ENCODE measurements at regions not wholly inside any gene's neighbourhood (a gene's known extent, or its start where the extent isn't known, plus 50 kb on each side); places are given as distances from the start of the nearest gene placed in this dataset.

- ChIA-PET CTCF (interaction anchor here (4.2 kb wide), 1 partner anchor 69 kb away, joined by 42 read pairs; no protein-coding TSS in a partner anchor), POLR2A (no interaction called here)
- dilution Hi-C loops (cut with MboI; ENCODE audit: extremely low pct_ligation_motif_present, low sequenced_read_pairs) (no loop called here), intact Hi-C loops (cut with micrococcal nuclease) (no loop called here)
- H4K20me1 ChIP-seq (replicated peaks; ENCODE audit: control insufficient read depth, extremely low read depth, insufficient read depth, low read length) = no peaks in the 10 kb centered on the region
- H3K36me3 ChIP-seq (ENCODE audit: control insufficient read depth in 2 of 2, extremely low read depth in 1 of 2, insufficient read depth in 2 of 2, low read length in 2 of 2) = no peaks in the 10 kb centered on the region
- FAIRE-seq (no peak), DNase-seq (ENCODE audit: low read depth, low spot score) (no peak)
- H3K27me3 ChIP-seq (ENCODE audit: control insufficient read depth in 2 of 2, insufficient read depth in 2 of 2, low read length in 2 of 2) = no peaks in the 10 kb centered on the region
- H2AFZ ChIP-seq (ENCODE audit: low read depth, low read length) = no peak overlapping the region
- H3K9me1 ChIP-seq (replicated peaks; ENCODE audit: control insufficient read depth, extremely low read depth, insufficient read depth, low read length) = no peaks in the 10 kb centered on the region
- H3K9me3 ChIP-seq (replicated peaks; ENCODE audit: control insufficient read depth, insufficient read depth, low read length) = no peaks in the 10 kb centered on the region
- TF ChIP-seq JUN (IDR thresholded peaks at IDR 0.05; ENCODE audit: borderline replicate concordance, insufficient read depth, insufficient read length, low read depth) = no peak
- no peak for TF ChIP-seq EZH2 (IDR thresholded peaks at IDR 0.05; ENCODE audit: borderline replicate concordance, low read depth, low read length, severe bottlenecking)
- TF ChIP-seq POLR2A (IDR thresholded peaks at IDR 0.05; ENCODE audit: low read depth, low read length) = no peak
- TF ChIP-seq CTCF (IDR thresholded peaks at IDR 0.05; ENCODE audit: extremely low read depth in 1 of 2, insufficient read depth in 1 of 2, low read depth in 1 of 2, low read length in 2 of 2) = no peak
- no peak for TF ChIP-seq MAX (IDR thresholded peaks at IDR 0.05; ENCODE audit: insufficient read depth, insufficient read length)
- no peak for TF ChIP-seq FOS (IDR thresholded peaks at IDR 0.05; ENCODE audit: borderline replicate concordance, insufficient read depth, low read length)
- TF ChIP-seq MYC (IDR thresholded peaks at IDR 0.05; ENCODE audit: low read depth, low read length) = no peak
- no peak for TF ChIP-seq GATA2 (IDR thresholded peaks at IDR 0.05; ENCODE audit: insufficient read depth, insufficient read length, low read depth, low read length)
- TF ChIP-seq POLR2AphosphoS5 (IDR thresholded peaks at IDR 0.05; ENCODE audit: insufficient read depth, low read depth, low read length) = no peak
- H3K79me2 ChIP-seq (ENCODE audit: control insufficient read depth, insufficient read depth, low read length) = no peaks in the 10 kb centered on the region
- no peak overlapping the region for H3K4me3 ChIP-seq (replicated peaks in 1 of 3; ENCODE audit: insufficient read depth in 1 of 3, low read depth in 1 of 3, low read length in 3 of 3)
- no TSS peak for BruUV-seq (replicated peaks)
- H3K9ac ChIP-seq (replicated peaks; ENCODE audit: extremely low read depth, insufficient read depth, low read length) = no peak overlapping the region
- H3K4me1 ChIP-seq (ENCODE audit: control insufficient read depth, extremely low read depth, insufficient read depth, low read length) = peaks cover 41% of the 10 kb centered on the region
- H3K27ac ChIP-seq (ENCODE audit: insufficient read depth, low read depth, low read length) = no peak overlapping the region
- H3K4me2 ChIP-seq (ENCODE audit: insufficient read depth, low read length) = no peak overlapping the region
These were observed 150.6 kb downstream of the ERMARD start for GRCh38 chr6:169902070-169902469.
